Small intestine (tissue), 7 donors: ENCODE measurements at regions not wholly inside any gene's neighbourhood (a gene's known extent, or its start where the extent isn't known, plus 50 kb on each side); places are given as distances from the start of the nearest gene placed in this dataset.

Source experiments
- DNase-seq, 2 donors: peaks; one replicate each; pipeline versions ENCODE4 v3.0.0 to v3.0.0-alpha.2; 2013
- FAIRE-seq: peaks from 2 replicates; lab custom pipeline; 2012; peaks lifted over from hg19 to GRCh38; lab: Jason Lieb, UNC
- H3K27ac ChIP-seq, 3 donors: one replicate each; pipeline ENCODE4 v1.5.1; 2013; ENCODE audit warnings: low read length in 2 of 3, mild to moderate bottlenecking in 2 of 3, control low read depth in 1 of 3, inconsistent platforms in 1 of 3, low read depth in 1 of 3, moderate library complexity in 1 of 3
- H3K27me3 ChIP-seq, 3 donors: one replicate each; pipeline ENCODE4 v1.6.1; 2013; ENCODE audit warnings: low read length in 3 of 3, inconsistent platforms in 1 of 3; ENCODE audit not compliant: control insufficient read depth in 3 of 3, insufficient read depth in 3 of 3
- H3K36me3 ChIP-seq, 3 donors: one replicate each; pipeline ENCODE4 v1.6.1; 2013; ENCODE audit warnings: low read length in 3 of 3, inconsistent platforms in 1 of 3, low read depth in 1 of 3, mild to moderate bottlenecking in 1 of 3, moderate library complexity in 1 of 3; ENCODE audit not compliant: control insufficient read depth in 3 of 3, insufficient read depth in 2 of 3
- H3K4me1 ChIP-seq, 3 donors: one replicate each; pipeline ENCODE4 v1.6.1; 2013; ENCODE audit warnings: low read length in 2 of 3, inconsistent platforms in 1 of 3, low read depth in 1 of 3, mild to moderate bottlenecking in 1 of 3, moderate library complexity in 1 of 3; ENCODE audit not compliant: control insufficient read depth in 3 of 3, insufficient read depth in 2 of 3
- H3K4me3 ChIP-seq, 3 donors: one replicate each; pipeline ENCODE4 v1.5.1; 2013; ENCODE audit warnings: low read length in 3 of 3, control low read depth in 1 of 3, inconsistent platforms in 1 of 3, low read depth in 1 of 3, mild to moderate bottlenecking in 1 of 3, moderate library complexity in 1 of 3
- H3K9me3 ChIP-seq, 2 donors: one replicate each; pipeline ENCODE4 v1.6.1; 2013; ENCODE audit warnings: low read depth in 1 of 2, low read length in 1 of 2; ENCODE audit not compliant: control insufficient read depth in 2 of 2, insufficient read depth in 1 of 2
- WGBS, 3 donors: extraction: QIAGEN DNeasy Blood & Tissue Kit; methylation state at CpG; one replicate each; pipeline ENCODE4 v1.1.7; 2013; 5-methylcytosine and 5-hydroxymethylcytosine counted together
- donor health status: healthy with polysubstance abuse.
- donor health status: control.
- donor health status: control.
- donor health status: Bipolar disorder and iron deficiency.
- donor health status: healthy.

DNA sequence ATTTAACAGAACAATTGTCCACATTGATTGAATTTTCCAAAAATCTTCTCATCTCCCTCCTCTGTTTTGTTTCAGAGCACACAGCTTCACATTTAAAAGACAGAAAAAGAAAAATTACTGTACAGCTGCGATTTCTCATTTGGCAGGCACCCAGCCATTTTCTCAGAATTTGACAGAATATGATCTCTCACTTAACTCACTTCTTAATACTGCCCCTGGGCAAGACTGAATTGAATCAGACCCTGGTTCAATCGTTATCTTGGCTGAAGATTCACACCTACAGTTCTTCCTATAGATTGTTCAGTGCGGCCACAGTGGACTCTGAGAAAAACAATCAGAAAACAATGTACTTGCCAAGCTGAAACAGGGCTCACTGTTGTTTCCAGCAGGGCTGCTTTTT, 90.2 kb upstream of the LHCGR start:
- H3K9me3 ChIP-seq = no peaks in the 10 kb centered on the region
- no peaks in the 10 kb centered on the region for H3K36me3 ChIP-seq
- WGBS, 3 donors = 59 to 73% (median 67%) methylated on average over 3 of the region's 3 CpGs
- no peak overlapping the region for H3K4me3 ChIP-seq
- DNase-seq (no peak), FAIRE-seq (no peak)
- H3K4me1 ChIP-seq = no peaks in the 10 kb centered on the region
- no peaks in the 10 kb centered on the region for H3K27me3 ChIP-seq
- no peak overlapping the region for H3K27ac ChIP-seq

- FAIRE-seq = no peak
Measured at GRCh38 chr2:48844417-48845155, 89.1 kb upstream of the LHCGR start.

DNA sequence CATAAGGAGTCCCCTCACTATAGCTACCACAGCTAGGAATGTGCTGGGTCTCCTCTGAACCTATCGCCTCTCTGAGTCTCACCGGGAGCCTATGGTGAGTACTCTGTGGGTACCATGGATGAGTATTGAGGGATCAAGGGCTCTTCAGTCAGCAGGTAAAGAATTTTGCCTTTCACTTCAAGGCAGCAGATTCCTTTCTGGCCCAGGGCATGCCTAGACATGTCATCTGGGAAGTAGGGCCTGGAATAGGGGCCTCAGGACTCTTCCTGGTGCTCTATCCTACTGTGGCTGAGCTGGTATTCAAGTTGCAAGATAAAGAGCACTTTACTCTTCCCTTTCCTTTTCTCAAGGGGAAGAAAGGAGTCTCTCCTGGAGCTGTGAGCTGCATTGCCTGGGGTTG, 85.6 kb upstream of the LHCGR start:
- Histone ChIP-seq H3K36me3 (no peaks in the 10 kb centered on the region), H3K4me3 (no peak overlapping the region), H3K27me3 (no peaks in the 10 kb centered on the region), H3K27ac (no peak overlapping the region), H3K4me1 (no peaks in the 10 kb centered on the region), H3K9me3 (no peaks in the 10 kb centered on the region)
- DNase-seq (no peak), FAIRE-seq (no peak)
- WGBS, 3 donors = 90 to 96% (median 95%) methylated on average over 2 of the region's 2 CpGs

More at GRCh38 chr2:48844417-48845155, 89.1 kb upstream of the LHCGR start:
- no peaks in the 10 kb centered on the region for H3K36me3 ChIP-seq
- no peaks in the 10 kb centered on the region for H3K9me3 ChIP-seq
- H3K4me3 ChIP-seq = no peak overlapping the region
- 50 to 67% (median 59%) methylated on average over 3 of the region's 3 CpGs for WGBS, 3 donors
- H3K27ac ChIP-seq = no peak overlapping the region
- H3K4me1 ChIP-seq = no peaks in the 10 kb centered on the region
- DNase-seq = no peak
- no peaks in the 10 kb centered on the region for H3K27me3 ChIP-seq

GRCh38 chr2:48838029-48838428, 82.5 kb upstream of the LHCGR start:
- Histone ChIP-seq H3K27ac (no peak overlapping the region), H3K9me3 (no peaks in the 10 kb centered on the region), H3K4me3 (no peak overlapping the region), H3K36me3 (no peaks in the 10 kb centered on the region), H3K27me3 (no peaks in the 10 kb centered on the region), H3K4me1 (no peaks in the 10 kb centered on the region)
- WGBS, 3 donors = 38 to 47% (median 47%) methylated on average over 2 of the region's 2 CpGs
- FAIRE-seq (no peak), DNase-seq (no peak)

- FAIRE-seq (no peak), DNase-seq (no peak)
- Histone ChIP-seq H3K4me1 (no peaks in the 10 kb centered on the region), H3K36me3 (no peaks in the 10 kb centered on the region), H3K9me3 (no peaks in the 10 kb centered on the region), H3K4me3 (no peak overlapping the region), H3K27ac (no peak overlapping the region), H3K27me3 (no peaks in the 10 kb centered on the region)
Measured at GRCh38 chr2:48829569-48829968, 74.0 kb upstream of the LHCGR start.

- DNase-seq (no peak), FAIRE-seq (no peak)
Measured at GRCh38 chr2:48829036-48829435, 73.5 kb upstream of the LHCGR start.

GRCh38 chr2:48826986-48827385, 71.5 kb upstream of the LHCGR start:
- DNase-seq (no peak), FAIRE-seq (no peak)
- Histone ChIP-seq H3K27ac (no peak overlapping the region), H3K4me3 (no peak overlapping the region), H3K9me3 (no peaks in the 10 kb centered on the region), H3K36me3 (no peaks in the 10 kb centered on the region), H3K4me1 (no peaks in the 10 kb centered on the region), H3K27me3 (no peaks in the 10 kb centered on the region)
- WGBS, 3 donors = 54 to 75% (median 55%) methylated on average over 4 of the region's 4 CpGs

More at GRCh38 chr2:48829036-48829435, 73.5 kb upstream of the LHCGR start:
- Histone ChIP-seq H3K36me3 (no peaks in the 10 kb centered on the region), H3K4me1 (no peaks in the 10 kb centered on the region), H3K9me3 (no peaks in the 10 kb centered on the region), H3K27ac (no peak overlapping the region), H3K27me3 (no peaks in the 10 kb centered on the region), H3K4me3 (no peak overlapping the region)

GRCh38 chr2:48824116-48824515, 68.6 kb upstream of the LHCGR start:
- Histone ChIP-seq H3K27me3 (no peaks in the 10 kb centered on the region), H3K4me1 (no peaks in the 10 kb centered on the region), H3K9me3 (no peaks in the 10 kb centered on the region), H3K4me3 (no peak overlapping the region), H3K36me3 (no peaks in the 10 kb centered on the region), H3K27ac (no peak overlapping the region)
- FAIRE-seq = no peak
- 62 to 70% (median 64%) methylated on average over 3 of the region's 3 CpGs for WGBS, 3 donors
- DNase-seq = no peak

GRCh38 chr2:48819206-48819735, 63.7 kb upstream of the LHCGR start:
- WGBS, 3 donors = 44 to 58% (median 55%) methylated on average over 2 of the region's 2 CpGs
- no peaks in the 10 kb centered on the region for H3K9me3 ChIP-seq
- H3K4me3 ChIP-seq = no peak overlapping the region
- no peaks in the 10 kb centered on the region for H3K27me3 ChIP-seq
- peaks cover 0 to 12% (median 0%) of the 10 kb centered on the region in 3 donors for H3K4me1 ChIP-seq
- no peak for FAIRE-seq
- no peaks in the 10 kb centered on the region for H3K36me3 ChIP-seq
- H3K27ac ChIP-seq = no peak overlapping the region
- DNase-seq = no peak
